ENCODE measurements at regions not wholly inside any gene's neighbourhood (a gene's known extent, or its start where the extent isn't known, plus 50 kb on each side); places are given as distances from the start of the nearest gene placed in this dataset.

GRCh38 chr1:185573677-185574076 lies 160.5 kb upstream of the HMCN1 start:
- no peaks in the 10 kb centered on the region for H3K36me3 ChIP-seq (ENCODE audit: control insufficient read depth, insufficient read depth, low read length)
- ChIA-PET CTCF (interaction anchor here (1.0 to 1.6 kb wide), 5 partner anchors 8 to 335 kb away, joined by 3 to 4 read pairs (median 3); no protein-coding TSS in a partner anchor), POLR2A (no interaction called here)
- DNase-seq (ENCODE audit: low read depth): no peak
- TF ChIP-seq CTCF (IDR thresholded peaks at IDR 0.05; ENCODE audit: insufficient read depth, low read depth, low read length): no peak
- no peak overlapping the region for H3K4me3 ChIP-seq (ENCODE audit: low read depth, low read length)
- no peaks in the 10 kb centered on the region for H3K27me3 ChIP-seq (ENCODE audit: control insufficient read depth, insufficient read depth, low read length)

GRCh38 chr1:185573162-185573561 lies 161.0 kb upstream of the HMCN1 start:
- Histone ChIP-seq H3K36me3 (ENCODE audit: control insufficient read depth, insufficient read depth, low read length) (no peaks in the 10 kb centered on the region), H3K27me3 (ENCODE audit: control insufficient read depth, insufficient read depth, low read length) (no peaks in the 10 kb centered on the region), H3K4me3 (ENCODE audit: low read depth, low read length) (no peak overlapping the region)
- ChIA-PET POLR2A (no interaction called here), CTCF (interaction anchor here (1.4 to 1.6 kb wide), 2 partner anchors 23 to 335 kb away, joined by 3 to 4 read pairs; no protein-coding TSS in a partner anchor)
- no peak for TF ChIP-seq CTCF (IDR thresholded peaks at IDR 0.05; ENCODE audit: insufficient read depth, low read depth, low read length)
- DNase-seq (ENCODE audit: low read depth): no peak

GRCh38 chr1:185570962-185571361 lies 163.2 kb upstream of the HMCN1 start:
- CTCF ChIA-PET: interaction anchor here (0.6 to 1.6 kb wide), 3 partner anchors 10 to 333 kb away, joined by 3 to 5 read pairs (median 3); no protein-coding TSS in a partner anchor
- TF ChIP-seq CTCF (IDR thresholded peaks at IDR 0.05; ENCODE audit: insufficient read depth, low read depth, low read length): no peak
- POLR2A ChIA-PET: no interaction called here

GRCh38 chr1:185568155-185569123 lies 165.8 kb upstream of the HMCN1 start:
- DNase-seq (ENCODE audit: low read depth): no peak
- Histone ChIP-seq H3K36me3 (ENCODE audit: control insufficient read depth, insufficient read depth, low read length) (no peaks in the 10 kb centered on the region), H3K27me3 (ENCODE audit: control insufficient read depth, insufficient read depth, low read length) (no peaks in the 10 kb centered on the region), H3K4me3 (ENCODE audit: low read depth, low read length) (no peak overlapping the region)
- no peak for TF ChIP-seq CTCF (IDR thresholded peaks at IDR 0.05; ENCODE audit: insufficient read depth, low read depth, low read length)
- ChIA-PET POLR2A (no interaction called here), CTCF (interaction anchor here (0.6 to 1.6 kb wide), 4 partner anchors 8 to 29 kb away, joined by 3 to 5 read pairs (median 4); no protein-coding TSS in a partner anchor)

More at GRCh38 chr1:185570962-185571361, 163.2 kb upstream of the HMCN1 start:
- DNase-seq (ENCODE audit: low read depth): no peak
- Histone ChIP-seq H3K4me3 (ENCODE audit: low read depth, low read length) (no peak overlapping the region), H3K36me3 (ENCODE audit: control insufficient read depth, insufficient read depth, low read length) (no peaks in the 10 kb centered on the region), H3K27me3 (ENCODE audit: control insufficient read depth, insufficient read depth, low read length) (no peaks in the 10 kb centered on the region)

GRCh38 chr1:185567440-185567839 lies 166.8 kb upstream of the HMCN1 start:
- no peak overlapping the region for H3K4me3 ChIP-seq (ENCODE audit: low read depth, low read length)
- no peak for TF ChIP-seq CTCF (IDR thresholded peaks at IDR 0.05; ENCODE audit: insufficient read depth, low read depth, low read length)
- no peaks in the 10 kb centered on the region for H3K36me3 ChIP-seq (ENCODE audit: control insufficient read depth, insufficient read depth, low read length)
- CTCF ChIA-PET: interaction anchor here (1.1 to 1.6 kb wide), 4 partner anchors 9 to 103 kb away, joined by 3 to 6 read pairs (median 4); no protein-coding TSS in a partner anchor
- H3K27me3 ChIP-seq (ENCODE audit: control insufficient read depth, insufficient read depth, low read length): no peaks in the 10 kb centered on the region
- no peak for DNase-seq (ENCODE audit: low read depth)
- POLR2A ChIA-PET: no interaction called here

Measured in BJ (cell line).